Effector memory CD8-positive, alpha-beta T cell (primary cell): ENCODE measurements at regions not wholly inside any gene's neighbourhood (a gene's known extent, or its start where the extent isn't known, plus 50 kb on each side); places are given as distances from the start of the nearest gene placed in this dataset.

Experiments used
- ATAC-seq: fragments of 150-1000 bp; cut with Tn5 transposase; replicated peaks from 2 replicates; pipeline ENCODE4 v1.10.0; 2021; ENCODE audit warnings: mild to moderate bottlenecking, moderate library complexity
- DNase-seq, 3 experiments: peaks; one replicate each; pipeline ENCODE4 v3.0.0; 2021
- H3K27ac Mint-ChIP-seq, 2 donors: one replicate each; pipeline ENCODE4 v1.8.0; 2022; ENCODE audit warnings: mild to moderate bottlenecking in 2 of 2, mixed read lengths in 2 of 2, moderate library complexity in 2 of 2
- H3K27me3 Mint-ChIP-seq, 2 donors: one replicate each; pipeline ENCODE4 v1.8.0; 2022; ENCODE audit warnings: mixed read lengths in 2 of 2
- H3K36me3 Mint-ChIP-seq: one replicate; pipeline ENCODE4 v1.8.0; 2022; ENCODE audit warnings: mild to moderate bottlenecking, moderate library complexity, mixed read lengths; ENCODE audit not compliant: insufficient read depth
- H3K4me1 Mint-ChIP-seq, 2 donors: one replicate each; pipeline ENCODE4 v1.8.0; 2022; ENCODE audit warnings: low read depth in 2 of 2, mixed read lengths in 2 of 2
- H3K4me3 Mint-ChIP-seq, 2 donors: one replicate each; pipeline ENCODE4 v1.8.0; 2022; ENCODE audit warnings: mild to moderate bottlenecking in 2 of 2, mixed read lengths in 2 of 2, moderate library complexity in 2 of 2
- H3K9me3 Mint-ChIP-seq, 2 donors: one replicate each; pipeline ENCODE4 v1.8.0; 2022; ENCODE audit warnings: mixed read lengths in 2 of 2

- peaks cover 0 to 2% of the 10 kb centered on the region in 2 donors for H3K4me1 Mint-ChIP-seq
- no peaks in the 10 kb centered on the region for H3K9me3 Mint-ChIP-seq
- H3K4me3 Mint-ChIP-seq: no peak overlapping the region
- peak overlapping the region in 1 of 2 donors; percentile 8 for H3K27ac Mint-ChIP-seq
- ATAC-seq (no peak), DNase-seq (no peak)
- H3K27me3 Mint-ChIP-seq: peaks cover 27 to 75% of the 10 kb centered on the region in 2 donors
- H3K36me3 Mint-ChIP-seq: no peaks in the 10 kb centered on the region
Measured at GRCh38 chr1:37420456-37420855, 53.9 kb upstream of the ZC3H12A start.

GRCh38 chr1:37423810-37424209, 50.6 kb upstream of the ZC3H12A start:
- Mint-ChIP-seq H3K4me3 (no peak overlapping the region), H3K27ac (no peak overlapping the region), H3K36me3 (no peaks in the 10 kb centered on the region), H3K27me3 (peaks cover 29 to 76% of the 10 kb centered on the region in 2 donors), H3K9me3 (no peaks in the 10 kb centered on the region), H3K4me1 (no peaks in the 10 kb centered on the region)
- DNase-seq (no peak), ATAC-seq (no peak)

- Mint-ChIP-seq H3K27me3 (peaks cover 31 to 78% of the 10 kb centered on the region in 2 donors), H3K4me3 (no peak overlapping the region), H3K36me3 (no peaks in the 10 kb centered on the region), H3K27ac (no peak overlapping the region), H3K9me3 (no peaks in the 10 kb centered on the region), H3K4me1 (no peaks in the 10 kb centered on the region)
- no peak for ATAC-seq
- DNase-seq: no peak
Measured at GRCh38 chr1:37424523-37424922, 49.9 kb upstream of the ZC3H12A start.
